ENCODE measurements at regions not wholly inside any gene's neighbourhood (a gene's known extent, or its start where the extent isn't known, plus 50 kb on each side); places are given as distances from the start of the nearest gene placed in this dataset.
"Not testable (repeated sequence)": the region's sequence is repeated elsewhere in the genome, so short reads cannot be mapped to it uniquely, and the experiment has no call there.

DNA sequence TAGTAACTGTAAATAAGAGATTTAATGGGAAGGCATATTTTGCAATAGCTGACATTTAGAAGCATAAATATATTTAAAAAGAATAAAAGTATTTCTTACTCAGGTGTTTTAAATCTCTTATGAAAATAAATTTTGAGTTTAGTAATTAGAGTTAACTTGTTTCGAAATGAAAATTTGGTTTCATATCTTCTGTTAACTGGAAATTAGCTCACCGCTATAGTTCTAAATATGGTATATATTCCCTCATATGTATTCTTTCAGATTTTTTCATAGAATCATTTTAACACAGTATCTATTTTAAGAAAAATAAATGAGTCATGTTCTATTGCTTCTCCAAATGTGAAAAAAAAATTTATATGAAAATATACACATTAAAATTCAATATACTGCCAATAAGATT, 434.1 kb downstream of the DTWD2 start:
- DNase-seq (ENCODE audit: low read depth in 2 of 3, low spot score in 1 of 3): no peak

DNA sequence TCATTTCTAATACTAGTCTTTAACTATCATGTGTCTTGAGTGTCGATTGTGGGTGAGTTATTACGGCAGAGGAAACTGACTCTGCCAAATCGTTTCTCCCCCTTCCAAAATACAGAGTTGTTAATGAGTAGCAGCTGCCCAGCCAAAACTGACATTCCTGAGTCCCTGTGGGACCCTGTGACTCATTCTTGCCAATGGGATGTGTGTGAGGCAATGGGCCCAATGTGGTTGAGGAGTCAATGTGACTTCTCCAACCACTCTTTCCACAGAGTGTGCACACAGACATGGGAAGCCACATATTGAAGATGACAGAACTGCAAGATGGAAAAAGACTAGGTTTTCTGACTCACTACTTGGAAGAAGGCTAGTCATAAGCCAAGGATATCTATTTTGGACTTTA, 434.7 kb downstream of the DTWD2 start:
- DNase-seq (ENCODE audit: low read depth in 2 of 3, low spot score in 1 of 3): no peak

- DNase-seq (ENCODE audit: low read depth in 2 of 3, low spot score in 1 of 3): no peak
Measured at GRCh38 chr5:118552731-118553360, 435.5 kb downstream of the DTWD2 start.

- no peak for DNase-seq (ENCODE audit: low read depth in 2 of 3, low spot score in 1 of 3)
Measured at GRCh38 chr5:118552146-118552545, 436.2 kb downstream of the DTWD2 start.

GRCh38 chr5:118551716-118552115, 436.6 kb downstream of the DTWD2 start:
- no peak for DNase-seq (ENCODE audit: low read depth in 2 of 3, low spot score in 1 of 3)

DNA sequence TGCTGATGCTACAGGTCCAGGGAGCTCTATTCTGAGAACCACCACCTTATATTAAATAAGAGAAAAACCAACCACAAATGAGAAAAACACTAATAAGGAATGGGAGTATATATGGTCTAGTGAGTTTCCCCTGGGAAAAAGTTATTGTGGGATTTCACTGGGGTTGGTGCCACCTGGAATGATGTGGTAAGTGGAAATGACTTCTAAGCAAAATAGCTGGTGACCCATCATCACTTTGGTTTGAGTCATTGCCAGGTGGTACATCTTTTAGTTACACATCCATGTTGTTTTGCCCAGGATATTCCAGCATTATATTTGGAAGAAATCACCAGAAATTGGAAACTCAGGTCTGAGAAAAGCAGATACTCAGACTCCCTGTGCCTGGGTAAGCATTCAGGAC, 437.3 kb downstream of the DTWD2 start:
- no peak for DNase-seq (ENCODE audit: low read depth in 2 of 3, low spot score in 1 of 3)

DNA sequence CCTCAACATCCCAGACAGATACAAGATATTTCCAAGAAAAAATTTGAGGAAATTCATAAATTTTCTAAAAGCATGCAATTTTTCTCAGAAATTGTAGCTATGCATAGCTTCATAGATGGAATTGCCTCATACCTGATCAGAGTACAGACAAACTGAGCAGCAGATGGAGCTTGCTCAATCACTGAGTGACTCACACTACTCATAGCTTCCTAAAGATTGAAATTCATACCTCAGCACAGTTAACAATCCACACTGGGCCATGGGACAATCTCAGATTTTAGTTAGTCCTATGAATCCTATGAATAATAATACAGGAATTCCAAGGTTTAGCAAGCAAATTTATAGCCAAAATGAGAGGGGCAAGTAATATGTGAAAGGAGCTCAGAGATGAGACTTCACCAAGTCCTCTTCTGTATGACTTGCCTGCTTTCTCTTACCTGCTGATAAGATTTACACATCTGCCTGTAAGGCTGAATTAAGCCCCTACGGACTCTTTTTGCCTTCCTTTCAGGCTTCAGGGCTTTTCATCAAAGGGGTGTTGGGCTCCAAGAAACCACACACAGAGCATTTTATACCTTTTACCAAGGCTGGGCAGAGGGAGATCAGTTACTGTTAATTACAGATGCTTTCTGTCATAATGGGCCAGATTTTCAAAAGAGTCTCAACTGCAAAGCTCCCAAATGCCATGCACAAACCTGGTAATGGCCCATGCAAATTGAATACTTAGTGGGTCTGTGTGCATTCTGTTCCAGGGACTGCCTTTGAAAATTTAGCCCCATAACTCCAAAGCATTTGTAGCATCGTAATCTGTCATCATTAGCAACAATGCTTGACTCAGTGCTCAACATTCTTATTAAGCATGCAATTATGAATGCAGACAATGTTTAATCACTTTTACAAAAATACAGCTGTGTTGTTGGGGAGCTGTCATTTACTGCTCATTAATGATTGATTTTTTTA, 439.3 kb downstream of the DTWD2 start:
- DNase-seq (ENCODE audit: low read depth in 2 of 3, low spot score in 1 of 3): no peak

- no peak for DNase-seq (ENCODE audit: low read depth in 2 of 3, low spot score in 1 of 3)
Measured at GRCh38 chr5:118545470-118545869, 442.9 kb downstream of the DTWD2 start.

DNA sequence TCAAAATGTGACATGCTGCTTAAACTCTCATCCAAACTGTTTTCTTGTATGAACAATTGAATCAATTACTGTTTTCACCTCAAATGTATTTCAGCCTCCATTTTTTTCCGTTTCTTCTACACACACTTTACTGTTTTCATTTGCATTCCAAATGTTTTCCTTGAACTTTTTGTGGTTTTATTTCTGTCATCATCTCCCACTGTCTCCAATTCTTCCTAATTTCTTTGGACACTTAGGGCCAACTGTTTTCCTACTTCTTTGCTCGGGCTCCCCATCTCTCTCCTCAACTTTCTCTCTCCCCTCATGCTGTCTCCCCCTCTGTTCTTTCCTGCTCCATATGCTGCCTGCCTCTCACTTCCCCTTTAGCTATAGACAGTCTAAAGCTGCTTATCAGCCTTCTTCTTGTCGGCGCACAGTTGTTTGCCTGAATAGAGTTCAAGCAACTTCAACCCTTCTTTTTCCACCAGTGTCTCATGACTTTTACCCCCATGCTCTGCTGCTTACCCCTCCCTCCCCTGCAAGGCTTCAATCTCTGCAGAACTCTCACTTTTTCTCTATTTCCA, 443.4 kb downstream of the DTWD2 start:
- DNase-seq (ENCODE audit: low read depth in 2 of 3, low spot score in 1 of 3): no peak

GRCh38 chr5:118533923-118534322, 454.4 kb downstream of the DTWD2 start:
- no peak for DNase-seq (ENCODE audit: low read depth in 2 of 3, low spot score in 1 of 3)

GRCh38 chr5:118533156-118533555, 455.2 kb downstream of the DTWD2 start:
- no peak for DNase-seq (ENCODE audit: low read depth in 2 of 3, low spot score in 1 of 3)

- no peak for DNase-seq (ENCODE audit: low read depth in 2 of 3, low spot score in 1 of 3)
Measured at GRCh38 chr5:118531276-118531675, 457.1 kb downstream of the DTWD2 start.

GRCh38 chr5:118529361-118530144, 458.8 kb downstream of the DTWD2 start:
- DNase-seq (ENCODE audit: low read depth in 2 of 3, low spot score in 1 of 3): no peak

DNA sequence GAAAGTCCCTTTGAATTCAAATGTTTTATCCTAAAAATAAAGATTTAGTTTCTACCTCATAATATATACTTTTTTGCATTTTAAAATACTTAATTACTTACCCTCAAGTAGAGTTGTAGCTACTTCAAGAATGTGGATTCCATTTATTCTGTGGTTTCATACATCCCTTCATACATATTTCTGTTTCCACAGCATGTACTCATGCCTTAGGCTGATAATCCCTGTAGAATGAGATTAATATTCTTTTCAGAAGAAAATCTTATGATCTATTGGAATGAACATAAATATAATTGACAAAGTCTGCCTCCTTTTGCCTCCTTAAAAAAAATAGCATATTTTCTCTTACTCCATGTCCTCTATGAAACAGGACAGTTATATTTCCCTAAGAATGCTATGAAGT, 465.7 kb downstream of the DTWD2 start:
- no peak for DNase-seq (ENCODE audit: low read depth in 2 of 3, low spot score in 1 of 3)

DNA sequence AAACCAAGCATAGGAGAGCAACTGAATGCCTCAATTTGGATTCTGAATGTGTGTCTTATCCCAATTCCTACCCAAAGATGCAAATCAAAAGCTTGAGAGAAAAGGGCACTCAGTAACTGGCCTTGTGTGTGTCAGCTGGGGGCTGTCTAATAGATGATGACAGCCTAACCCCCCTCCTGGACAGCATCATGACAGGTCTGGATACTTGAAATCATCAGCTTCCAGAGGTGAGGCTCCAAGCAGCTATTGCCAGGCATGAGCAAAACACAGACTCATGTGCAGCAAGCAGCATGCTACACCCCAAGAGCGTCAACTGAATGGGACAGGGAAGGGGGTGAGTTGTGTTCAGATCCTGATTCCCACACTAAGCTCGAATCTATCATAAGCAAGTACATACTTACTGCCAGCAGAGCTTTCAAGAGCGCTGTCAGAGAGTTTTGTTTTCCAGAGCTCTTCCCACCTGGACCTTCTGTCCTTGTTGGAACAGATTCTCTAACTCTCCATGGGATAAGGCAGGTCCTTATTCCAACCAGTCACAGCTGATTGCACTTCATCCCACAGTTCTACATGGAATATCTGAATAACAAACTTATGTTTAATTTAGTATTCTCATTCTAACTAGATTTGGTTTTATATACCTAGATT, 467.5 kb downstream of the DTWD2 start:
- DNase-seq (ENCODE audit: low read depth in 2 of 3, low spot score in 1 of 3): no peak

- no peak for DNase-seq (ENCODE audit: low read depth in 2 of 3, low spot score in 1 of 3)
Measured at GRCh38 chr5:118519466-118519865, 468.9 kb downstream of the DTWD2 start.

GRCh38 chr5:118518720-118519119, 469.6 kb downstream of the DTWD2 start:
- DNase-seq (ENCODE audit: low read depth in 2 of 3, low spot score in 1 of 3): no peak

DNA sequence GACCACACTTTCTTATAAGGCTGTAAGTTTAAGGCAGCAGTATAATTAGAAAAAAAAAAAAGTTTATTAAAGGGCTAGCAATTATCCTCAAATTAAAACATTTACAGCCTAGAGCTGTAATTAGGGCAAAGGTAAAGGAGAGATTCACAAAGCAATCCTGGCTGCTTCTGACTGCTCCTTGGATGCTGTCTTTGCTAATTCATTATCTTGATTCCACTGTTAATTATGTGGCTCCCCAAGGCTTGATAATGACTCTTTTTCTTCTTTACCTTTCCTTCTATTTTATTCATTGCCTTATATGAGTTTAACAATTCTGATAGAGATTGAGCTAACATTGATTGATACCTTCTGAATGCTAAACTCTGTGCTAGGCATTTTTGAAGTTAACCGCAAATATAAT, 476.5 kb downstream of the DTWD2 start:
- DNase-seq (ENCODE audit: low read depth in 2 of 3, low spot score in 1 of 3): no peak

DNA sequence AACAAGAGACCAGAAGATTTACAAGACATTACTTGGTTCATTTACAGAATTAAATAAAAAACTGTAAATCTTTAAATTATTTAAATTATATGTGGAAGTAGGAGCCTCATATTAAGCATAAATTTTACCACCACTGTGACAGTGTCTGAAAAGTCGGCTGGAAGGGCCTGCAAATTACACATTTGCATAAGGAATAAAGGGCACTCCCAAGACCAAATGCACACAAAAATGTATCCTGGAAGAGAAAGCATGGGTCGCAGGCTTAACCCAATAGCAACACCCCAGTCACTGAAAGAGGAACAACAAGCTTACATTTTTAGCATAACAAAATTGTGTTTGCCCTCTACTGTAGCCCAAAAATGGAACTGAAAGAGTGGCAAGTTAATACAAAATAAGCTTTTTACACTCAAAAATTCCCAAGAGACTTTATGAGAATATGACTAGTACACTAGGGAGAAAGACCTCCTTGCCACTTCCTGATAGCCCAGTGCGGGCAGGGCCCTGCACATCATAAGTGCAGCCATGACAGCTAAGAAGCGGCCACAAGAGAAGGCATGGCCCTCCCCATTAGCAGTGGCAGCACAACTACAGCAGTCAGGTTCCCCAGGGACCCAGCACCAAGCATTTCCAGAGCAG, 482.0 kb downstream of the DTWD2 start:
- no peak for DNase-seq (ENCODE audit: low read depth in 2 of 3, low spot score in 1 of 3)

GRCh38 chr5:118502232-118502631, 486.1 kb downstream of the DTWD2 start:
- not testable (repeated sequence) for DNase-seq (ENCODE audit: low read depth in 2 of 3, low spot score in 1 of 3)

Data from stimulated activated CD4-positive, alpha-beta T cell treated with anti-CD3 and anti-CD28 coated beads, Interleukin-12 subunit alpha, Interleukin-12 subunit beta, amount 100 ng/mL, for 48 hours (primary cell).